Endothelial cell of umbilical vein (primary cell): ENCODE measurements at regions not wholly inside any gene's neighbourhood (a gene's known extent, or its start where the extent isn't known, plus 50 kb on each side); places are given as distances from the start of the nearest gene placed in this dataset.

Experiments used
- BruUV-seq: library from RNA; stranded (reverse); fragments of 400-500 nt; replicated peaks from 2 replicates; lab custom pipeline; 2021; lab: Mats Ljungman, UMichigan
- CTCF ChIA-PET: fragments of 300-600, 350-600 bp; sonication (Branson Sonifier 250); formaldehyde crosslinking; loops from one replicate; lab custom pipeline; 2021; ENCODE audit warnings: antibody characterized with exemption, inconsistent platforms; lab: Charles Lee
- POLR2A ChIA-PET: fragments of 300-600, 350-600 bp; sonication (Branson Sonifier 250); formaldehyde crosslinking; loops from one replicate; lab custom pipeline; 2021; ENCODE audit warnings: antibody characterized with exemption, inconsistent platforms; lab: Charles Lee
- DNase-seq: peaks from one replicate; pipeline ENCODE4 v3.0.0-alpha.2; 2011; ENCODE audit warnings: low read depth, low spot score
- FAIRE-seq: peaks from 2 replicates; lab custom pipeline; 2011; peaks lifted over from hg19 to GRCh38; lab: Jason Lieb, UNC
- H2AFZ ChIP-seq: 2 replicates; pipeline ENCODE4 v1.6.0; 2012; ENCODE audit warnings: low read depth, low read length, control low read depth, inconsistent platforms
- H3K27ac ChIP-seq: 2 replicates; pipeline ENCODE4 v1.5.1; 2011; ENCODE audit warnings: low read depth, mild to moderate bottlenecking, control low read depth, low read length, moderate library complexity; ENCODE audit not compliant: insufficient read depth
- H3K27me3 ChIP-seq, 2 experiments: 2 replicates each; pipeline versions ENCODE4 v1.6.0 to v1.6.1; 2011; ENCODE audit warnings: low read length in 2 of 2, mixed read lengths in 1 of 2; ENCODE audit not compliant: control insufficient read depth in 2 of 2, insufficient read depth in 2 of 2
- H3K36me3 ChIP-seq, 2 experiments: 2 replicates in 1 of 2; 3 replicates in 1 of 2; pipeline ENCODE4 v1.5.1; 2011; ENCODE audit warnings: low read length in 2 of 2, mild to moderate bottlenecking in 1 of 2, moderate library complexity in 1 of 2; ENCODE audit not compliant: control insufficient read depth in 2 of 2, insufficient read depth in 2 of 2; ENCODE audit errors: extremely low read depth in 1 of 2
- H3K4me1 ChIP-seq: 3 replicates; pipeline ENCODE4 v1.5.1; 2011; ENCODE audit warnings: mild to moderate bottlenecking, low read length; ENCODE audit not compliant: control insufficient read depth, insufficient read depth; ENCODE audit errors: extremely low read depth
- H3K4me2 ChIP-seq: 2 replicates; pipeline ENCODE4 v1.6.1; 2011; ENCODE audit warnings: low read length, control low read depth, mixed read lengths; ENCODE audit not compliant: insufficient read depth
- H3K4me3 ChIP-seq, 3 experiments: fragments of 200-600 bp in 1 of 3; sonication (generic), shearing (Covaris generic) in 1 of 3; replicated peaks in 1 of 3; 2 replicates each; pipeline ENCODE4 v1.5.1; 2011 to 2016; ENCODE audit warnings: control low read depth in 3 of 3, low read length in 3 of 3, mild to moderate bottlenecking in 2 of 3, inconsistent platforms in 1 of 3, low read depth in 1 of 3, moderate library complexity in 1 of 3; ENCODE audit not compliant: insufficient read depth in 1 of 3
- H3K79me2 ChIP-seq: 2 replicates; pipeline ENCODE4 v1.6.0; 2012; ENCODE audit warnings: low read length, inconsistent platforms; ENCODE audit not compliant: control insufficient read depth, insufficient read depth
- H3K9ac ChIP-seq: replicated peaks from 2 replicates; pipeline ENCODE3; 2011; ENCODE audit warnings: low read length, control low read depth; ENCODE audit not compliant: insufficient read depth; ENCODE audit errors: extremely low read depth
- H3K9me1 ChIP-seq: replicated peaks from 3 replicates; pipeline ENCODE4 v1.6.0; 2011; ENCODE audit warnings: mild to moderate bottlenecking, low read length; ENCODE audit not compliant: control insufficient read depth, insufficient read depth; ENCODE audit errors: extremely low read depth
- H3K9me3 ChIP-seq: replicated peaks from 2 replicates; pipeline ENCODE4 v1.5.1; 2012; ENCODE audit warnings: low read length, inconsistent platforms; ENCODE audit not compliant: control insufficient read depth, insufficient read depth
- H4K20me1 ChIP-seq: replicated peaks from 2 replicates; pipeline ENCODE3; 2011; ENCODE audit warnings: mild to moderate bottlenecking, low read length; ENCODE audit not compliant: control insufficient read depth, insufficient read depth; ENCODE audit errors: extremely low read depth
- EZH2 ChIP-seq: IDR thresholded peaks from 2 replicates; pipeline ENCODE4 v1.6.1; 2012; ENCODE audit warnings: borderline replicate concordance, low read depth, mild to moderate bottlenecking, moderate library complexity, low read length, inconsistent platforms; ENCODE audit not compliant: severe bottlenecking
- FOS ChIP-seq: IDR thresholded peaks from 2 replicates; pipeline ENCODE4 v1.6.1; 2011; ENCODE audit warnings: mild to moderate bottlenecking, low read length, moderate library complexity, borderline replicate concordance; ENCODE audit not compliant: insufficient read depth
- GATA2 ChIP-seq: IDR thresholded peaks from 2 replicates; pipeline ENCODE4 v1.7.0; 2011; ENCODE audit warnings: low read depth, mild to moderate bottlenecking, moderate library complexity, mixed read lengths, low read length; ENCODE audit not compliant: insufficient read length, insufficient read depth
- JUN ChIP-seq: IDR thresholded peaks from 2 replicates; pipeline ENCODE4 v1.6.1; 2011; ENCODE audit warnings: borderline replicate concordance, low read depth; ENCODE audit not compliant: insufficient read length, insufficient read depth
- MAX ChIP-seq: IDR thresholded peaks from 2 replicates; pipeline ENCODE4 v1.6.1; 2011; ENCODE audit not compliant: insufficient read depth, insufficient read length
- MYC ChIP-seq: IDR thresholded peaks from one replicate; pipeline ENCODE4 v1.6.1; 2011; ENCODE audit warnings: mild to moderate bottlenecking, low read depth, low read length
- POLR2A ChIP-seq: IDR thresholded peaks from 2 replicates; pipeline ENCODE4 v1.6.1; 2012; ENCODE audit warnings: low read depth, mild to moderate bottlenecking, control low read depth, low read length
- POLR2AphosphoS5 ChIP-seq: IDR thresholded peaks from 2 replicates; pipeline ENCODE4 v1.6.1; 2012; ENCODE audit warnings: low read depth, mild to moderate bottlenecking, control low read depth, low read length, moderate library complexity; ENCODE audit not compliant: insufficient read depth
- dilution Hi-C: fragments of 300-500 bp; cut with MboI; formaldehyde crosslinking; loops from one replicate; pipeline ENCODE4 v1.15.0; 2019; ENCODE audit warnings: low sequenced_read_pairs; ENCODE audit not compliant: extremely low pct_ligation_motif_present
- intact Hi-C: fragments of 100-400 bp; cut with micrococcal nuclease; formaldehyde crosslinking; loops from one replicate; pipeline ENCODE4 v1.10.0; 2022
- TF ChIP-seq, protein P1 (sequence below), 2 donors: IDR thresholded peaks; 1 replicate in 1 of 2; 2 replicates in 1 of 2; pipeline ENCODE4 v1.5.1; 2011; ENCODE audit warnings: low read length in 2 of 2, mild to moderate bottlenecking in 2 of 2, moderate library complexity in 2 of 2, control low read depth in 1 of 2, inconsistent platforms in 1 of 2, low read depth in 1 of 2; ENCODE audit not compliant: insufficient read depth in 1 of 2; ENCODE audit errors: extremely low read depth in 1 of 2

DNA sequence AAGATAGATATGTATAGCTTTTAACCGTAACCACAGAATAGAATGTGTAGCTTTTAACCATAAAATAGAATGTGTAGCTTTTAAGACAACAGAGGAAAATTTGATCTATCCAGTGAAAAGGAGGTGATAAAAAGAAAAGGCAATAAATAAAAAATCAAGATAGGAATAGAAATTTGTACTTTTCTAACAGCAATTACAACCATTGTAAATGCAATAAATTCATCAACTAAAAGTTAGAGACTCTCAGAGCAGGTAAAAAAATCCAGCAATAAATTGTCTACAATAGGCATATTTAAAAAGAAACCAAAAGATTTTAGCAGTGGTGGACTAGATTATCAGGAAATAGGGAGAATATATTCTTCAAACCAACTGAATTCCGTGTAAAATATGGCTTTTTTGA lies 63.8 kb upstream of the ABHD2 start:
- no peak overlapping the region for H2AFZ ChIP-seq
- no peaks in the 10 kb centered on the region for H3K36me3 ChIP-seq
- dilution Hi-C loops, result no loop called here
- H3K9ac ChIP-seq, result no peak overlapping the region
- no peak overlapping the region for H3K4me3 ChIP-seq
- no peaks in the 10 kb centered on the region for H3K79me2 ChIP-seq
- H3K4me1 ChIP-seq, result no peaks in the 10 kb centered on the region
- no peak for FAIRE-seq
- ChIA-PET POLR2A (no interaction called here), CTCF (no interaction called here)
- no peak overlapping the region for H3K4me2 ChIP-seq
- peaks cover 3 to 4% of the 10 kb centered on the region in 2 experiments for H3K27me3 ChIP-seq
- no peaks in the 10 kb centered on the region for H3K9me3 ChIP-seq
- H3K27ac ChIP-seq, result no peak overlapping the region
- no TSS peak for BruUV-seq
- H3K9me1 ChIP-seq, result no peaks in the 10 kb centered on the region
- DNase-seq, result no peak
- intact Hi-C loops, result no loop called here
- H4K20me1 ChIP-seq, result no peaks in the 10 kb centered on the region
- no peak for TF ChIP-seq FOS
- no peak for TF ChIP-seq JUN
- no peak for TF ChIP-seq POLR2A
- no peak for TF ChIP-seq POLR2AphosphoS5
- TF ChIP-seq MAX, result no peak
- no peak for TF ChIP-seq GATA2
- TF ChIP-seq MYC, result no peak
- TF ChIP-seq, protein P1, sequence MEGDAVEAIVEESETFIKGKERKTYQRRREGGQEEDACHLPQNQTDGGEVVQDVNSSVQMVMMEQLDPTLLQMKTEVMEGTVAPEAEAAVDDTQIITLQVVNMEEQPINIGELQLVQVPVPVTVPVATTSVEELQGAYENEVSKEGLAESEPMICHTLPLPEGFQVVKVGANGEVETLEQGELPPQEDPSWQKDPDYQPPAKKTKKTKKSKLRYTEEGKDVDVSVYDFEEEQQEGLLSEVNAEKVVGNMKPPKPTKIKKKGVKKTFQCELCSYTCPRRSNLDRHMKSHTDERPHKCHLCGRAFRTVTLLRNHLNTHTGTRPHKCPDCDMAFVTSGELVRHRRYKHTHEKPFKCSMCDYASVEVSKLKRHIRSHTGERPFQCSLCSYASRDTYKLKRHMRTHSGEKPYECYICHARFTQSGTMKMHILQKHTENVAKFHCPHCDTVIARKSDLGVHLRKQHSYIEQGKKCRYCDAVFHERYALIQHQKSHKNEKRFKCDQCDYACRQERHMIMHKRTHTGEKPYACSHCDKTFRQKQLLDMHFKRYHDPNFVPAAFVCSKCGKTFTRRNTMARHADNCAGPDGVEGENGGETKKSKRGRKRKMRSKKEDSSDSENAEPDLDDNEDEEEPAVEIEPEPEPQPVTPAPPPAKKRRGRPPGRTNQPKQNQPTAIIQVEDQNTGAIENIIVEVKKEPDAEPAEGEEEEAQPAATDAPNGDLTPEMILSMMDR (IDR thresholded peaks at IDR 0.05; ENCODE audit: extremely low read depth in 1 of 2, insufficient read depth in 1 of 2, low read depth in 1 of 2, low read length in 2 of 2), result no peak
- TF ChIP-seq EZH2, result no peak
